ENCODE measurements at regions not wholly inside any gene's neighbourhood (a gene's known extent, or its start where the extent isn't known, plus 50 kb on each side); places are given as distances from the start of the nearest gene placed in this dataset.

GRCh38 chr20:40055711-40056110 is 633.3 kb downstream of the MAFB start:
- TF ChIP-seq SP2 (tag by site-specific recombination; IDR thresholded peaks at IDR 0.05) (no peak), CTCF (tag by site-specific recombination; IDR thresholded peaks at IDR 0.05) (no peak), SP7 (tag by site-specific recombination; IDR thresholded peaks at IDR 0.05) (no peak), ZBTB21 (tag by site-specific recombination; IDR thresholded peaks at IDR 0.05) (no peak), ZNF302 (tag by site-specific recombination; IDR thresholded peaks at IDR 0.05; ENCODE audit: low read depth) (no peak)

Data from HEK293 (cell line).